ENCODE measurements at regions not wholly inside any gene's neighbourhood (a gene's known extent, or its start where the extent isn't known, plus 50 kb on each side); places are given as distances from the start of the nearest gene placed in this dataset.
"Not testable (repeated sequence)": the region's sequence is repeated elsewhere in the genome, so short reads cannot be mapped to it uniquely, and the experiment has no call there.

DNA sequence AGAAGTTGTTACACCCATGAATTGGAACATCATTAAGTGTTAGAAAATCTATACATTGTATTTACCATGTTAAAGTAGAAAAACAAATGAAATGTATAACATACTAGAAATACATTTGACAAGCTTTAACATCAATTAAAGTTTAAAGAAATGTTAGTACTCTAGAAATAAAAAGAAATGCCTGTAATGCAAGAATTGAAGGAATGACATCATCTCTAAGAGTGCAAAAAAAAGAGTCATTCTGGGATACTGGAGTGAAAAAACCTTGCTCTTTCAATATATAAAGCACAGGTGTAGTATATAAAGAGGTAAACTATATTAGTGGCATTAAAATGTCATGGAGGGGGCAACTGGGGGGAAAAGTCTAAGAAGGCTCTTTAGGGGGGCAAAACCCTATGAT, 210.8 kb upstream of the PLD5 start:
- no peak for DNase-seq

DNA sequence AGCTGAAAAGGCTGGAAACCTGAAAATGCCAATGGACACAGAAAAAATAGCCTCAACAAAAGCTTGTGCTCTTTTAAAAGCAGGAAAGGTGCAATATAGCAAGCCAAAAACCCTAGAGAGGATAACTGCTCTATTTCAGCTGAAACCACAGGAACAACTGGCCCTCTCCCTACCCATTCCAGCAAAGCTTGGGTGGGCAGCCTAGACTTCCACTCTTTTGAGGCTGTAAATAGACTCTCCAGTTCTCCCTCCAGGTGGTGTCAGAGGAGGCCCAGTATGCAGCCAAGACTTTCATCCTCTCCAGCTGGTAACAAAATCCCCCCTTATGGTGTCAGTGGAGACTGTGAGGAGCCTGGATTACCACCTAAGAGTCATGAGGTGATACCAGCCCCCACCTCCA, 206.9 kb upstream of the PLD5 start:
- no peak for DNase-seq

DNA sequence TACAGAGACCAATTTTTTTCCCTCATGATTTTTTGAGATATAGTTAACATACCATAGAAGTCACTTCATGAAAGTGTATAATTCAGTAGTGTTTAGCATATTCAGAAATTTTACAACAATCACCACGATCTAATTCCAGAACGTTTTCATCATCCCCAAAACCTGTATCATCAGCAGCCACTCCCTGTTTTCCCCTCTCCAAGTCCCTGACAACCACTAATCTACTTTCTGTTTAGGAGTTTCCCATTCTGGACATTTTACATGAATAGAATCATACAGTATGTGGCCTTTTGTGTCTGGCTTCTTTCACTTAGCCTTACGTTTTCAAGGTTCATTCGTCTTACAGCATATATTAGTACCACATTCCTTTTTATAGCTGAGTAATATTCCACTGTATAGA, 204.2 kb upstream of the PLD5 start:
- DNase-seq, result no peak

DNA sequence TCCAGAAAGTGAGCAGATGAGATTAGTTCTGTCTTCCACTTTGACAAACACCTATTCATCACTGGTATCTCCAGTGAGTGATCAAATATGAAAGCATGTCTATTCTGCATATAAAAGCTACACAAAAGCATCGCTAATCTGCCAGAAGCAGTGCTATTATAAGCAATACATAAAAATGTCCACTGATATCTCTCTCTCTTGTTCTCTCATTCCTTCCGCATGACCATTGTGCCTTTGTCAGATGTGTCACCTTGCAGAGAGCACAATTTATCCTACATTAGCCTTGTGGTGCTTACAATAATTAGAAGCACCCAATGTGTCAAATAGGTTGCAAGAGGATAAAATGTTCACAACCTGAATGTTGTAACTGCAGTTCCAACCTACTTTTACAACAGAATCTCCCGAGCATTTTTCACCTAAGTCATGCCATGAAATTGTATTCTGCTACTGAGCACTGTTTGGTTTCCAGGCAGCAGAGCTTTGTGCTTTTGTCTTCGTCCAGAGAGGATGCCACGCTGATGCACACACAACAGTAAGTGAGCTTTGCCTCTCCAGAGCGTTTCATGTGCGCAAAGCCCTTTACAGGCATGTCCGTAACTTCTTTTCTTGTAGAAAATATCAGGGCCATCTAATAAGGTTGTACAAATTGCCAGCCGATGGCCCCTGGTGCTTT, 198.7 kb upstream of the PLD5 start:
- DNase-seq, result no peak

DNA sequence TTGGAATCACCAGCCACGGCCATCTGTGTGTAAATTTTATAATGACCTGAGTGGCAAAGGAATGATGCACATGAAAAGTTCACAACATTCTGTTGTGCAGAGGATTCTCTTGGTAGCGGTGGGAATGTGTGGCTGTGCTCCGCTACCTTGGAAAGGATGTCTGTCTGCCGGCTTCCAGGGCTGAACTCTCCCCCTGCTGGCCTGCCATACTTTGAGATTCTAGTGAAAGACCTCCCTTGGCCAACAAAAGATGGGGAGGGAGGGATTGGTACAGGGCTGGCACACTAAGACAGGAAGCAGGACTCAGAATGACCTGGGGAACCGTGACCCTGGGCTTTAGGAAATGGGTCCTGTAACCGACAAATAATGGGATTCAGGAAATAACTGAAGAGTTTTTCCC, 194.5 kb upstream of the PLD5 start:
- no peak for DNase-seq

DNA sequence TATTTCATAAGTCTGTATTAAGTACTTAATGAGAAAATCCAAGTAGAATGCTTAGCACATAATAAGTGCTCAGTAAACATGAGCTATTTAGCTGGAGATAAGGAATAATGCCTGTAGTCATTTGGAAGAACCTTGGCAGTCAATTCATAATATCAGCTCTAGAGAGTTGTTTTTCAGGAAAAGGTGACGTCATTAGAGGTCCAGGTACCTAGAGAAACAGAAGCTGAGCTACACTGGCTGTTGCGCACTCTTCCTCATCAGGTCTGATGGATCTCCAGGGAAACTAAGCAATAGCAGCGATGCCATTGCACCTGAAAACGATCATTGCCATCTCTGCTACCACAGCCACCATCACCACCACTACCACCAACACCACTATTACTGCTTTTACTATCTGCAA, 187.8 kb upstream of the PLD5 start:
- no peak for DNase-seq

DNA sequence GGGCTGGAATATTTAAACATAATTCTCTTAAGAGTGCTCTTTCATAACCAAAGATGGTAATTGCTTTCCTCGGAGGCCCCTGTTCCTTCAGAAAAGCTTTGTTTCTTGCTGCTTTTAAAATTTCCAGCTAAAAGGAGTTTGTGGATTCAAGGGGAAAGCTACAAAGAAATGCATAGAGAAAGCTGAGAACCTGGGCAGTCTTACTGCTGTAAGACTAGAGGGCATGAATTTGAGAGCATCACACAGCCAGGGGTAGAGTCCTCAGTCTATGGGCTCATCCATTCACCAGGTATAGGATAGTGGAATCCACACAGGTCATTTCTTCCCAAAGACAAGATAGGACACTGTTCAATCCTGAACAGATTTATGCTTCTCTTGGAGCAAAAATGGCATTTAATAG, 186.3 kb upstream of the PLD5 start:
- DNase-seq, result no peak

DNA sequence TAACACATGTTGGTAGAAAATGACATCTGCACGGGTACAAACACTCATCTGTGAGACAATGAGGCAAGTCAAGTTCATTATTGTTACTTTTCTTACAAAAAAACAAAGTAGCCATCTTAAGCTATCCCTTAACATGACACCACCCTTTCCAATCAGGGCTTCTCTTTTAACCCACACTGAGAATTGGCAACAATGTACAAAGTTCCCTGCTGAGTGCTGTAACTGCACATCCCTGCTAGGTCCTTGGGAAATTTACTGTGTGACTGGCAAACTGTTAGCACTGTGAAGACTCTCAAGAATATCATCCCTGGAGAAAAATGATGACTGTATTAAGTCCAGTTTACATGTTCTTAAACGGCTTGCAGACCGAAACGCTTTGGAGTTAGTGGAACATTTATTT, 185.8 kb upstream of the PLD5 start:
- no peak for DNase-seq

DNA sequence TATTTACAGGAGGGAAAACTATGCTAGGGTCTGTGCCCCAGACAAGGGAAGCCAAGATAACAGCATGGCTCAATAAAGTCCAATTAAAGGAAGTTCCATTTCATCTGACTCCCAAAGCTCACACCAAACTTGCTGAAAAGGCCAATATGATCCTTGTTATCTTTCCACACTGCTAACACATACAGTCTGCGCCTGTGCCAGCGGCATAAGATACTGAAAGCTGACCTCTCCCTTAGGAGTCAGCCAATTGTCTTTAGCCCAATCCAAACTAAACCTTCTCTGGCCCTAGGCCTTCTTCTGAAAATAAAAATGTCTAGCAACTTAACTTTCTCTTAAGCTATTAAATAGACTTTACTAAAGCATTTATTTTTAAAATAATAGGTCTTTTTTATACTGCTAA, 179.0 kb upstream of the PLD5 start:
- no peak for DNase-seq

DNA sequence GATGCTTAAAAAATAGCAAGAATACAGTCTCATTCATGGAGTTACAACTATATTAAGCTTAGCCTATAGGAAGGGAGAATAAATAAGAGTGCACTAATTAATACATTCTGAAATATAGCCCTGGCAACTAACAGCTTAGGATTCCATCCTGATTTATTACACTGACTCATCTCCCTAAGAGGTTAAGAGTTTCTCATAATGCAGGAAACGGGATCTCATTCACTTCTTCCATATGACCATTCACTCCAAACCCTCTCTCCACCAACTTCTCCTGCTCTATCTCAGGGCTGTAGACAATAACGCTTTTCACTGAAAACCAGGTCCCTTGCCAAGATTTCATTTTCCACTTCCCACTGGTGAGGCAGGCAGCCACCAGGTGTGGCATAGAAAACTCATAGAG, 168.5 kb upstream of the PLD5 start:
- DNase-seq, result no peak

DNA sequence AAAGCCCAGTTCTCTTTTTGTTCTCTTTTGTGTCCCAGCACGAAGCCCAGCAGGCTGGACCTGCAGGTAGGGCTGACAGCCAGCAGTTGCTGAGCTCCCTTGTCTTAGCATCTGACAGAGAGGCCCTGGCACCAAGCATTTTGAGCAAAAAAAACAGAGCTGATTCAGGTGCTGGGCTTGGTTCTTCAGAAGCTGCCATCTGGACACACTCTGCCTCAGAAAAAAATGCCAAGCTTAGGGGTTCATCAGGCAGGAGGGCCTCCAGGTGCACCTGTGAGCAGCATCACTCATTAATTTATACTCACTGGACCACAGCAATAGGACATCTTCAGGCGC, 167.1 kb upstream of the PLD5 start:
- no peak for DNase-seq

DNA sequence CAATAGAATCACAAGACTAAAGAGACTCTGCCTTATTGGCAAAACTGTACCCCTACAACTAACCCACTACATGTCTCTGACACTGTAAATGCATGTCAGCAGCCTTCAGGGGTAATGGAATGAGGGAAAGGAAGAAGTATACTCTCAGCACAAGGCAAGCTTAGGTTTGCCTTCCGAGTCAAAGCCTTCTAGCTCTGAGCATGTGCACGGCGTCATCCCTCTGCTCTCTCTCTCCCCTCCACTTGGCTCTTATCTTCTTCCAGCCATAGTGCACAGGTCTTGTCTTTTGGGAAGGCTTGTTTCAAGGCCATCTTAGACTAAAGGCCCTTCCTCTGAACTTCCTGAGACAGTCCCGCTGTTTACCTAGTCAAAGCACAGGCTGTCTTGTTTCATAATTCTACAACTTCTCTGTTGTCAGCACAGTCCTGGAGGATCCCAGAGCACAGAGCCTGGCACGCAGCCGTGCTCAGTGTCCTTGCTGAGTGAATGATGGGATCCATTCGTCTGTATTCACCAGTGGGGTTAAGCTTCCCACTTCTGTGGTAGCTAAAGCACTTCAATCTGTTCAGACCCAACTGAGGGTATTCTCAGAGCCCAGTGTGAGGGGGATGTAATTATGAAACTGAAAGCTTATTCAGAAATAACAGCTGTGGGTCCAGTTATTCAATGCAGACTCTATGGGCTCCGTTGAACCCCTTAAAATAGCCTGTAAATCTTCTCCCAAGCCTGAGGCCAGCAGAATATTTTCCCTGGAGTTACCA, 166.5 kb upstream of the PLD5 start:
- DNase-seq, result peak in 1 of 56 donors; percentile 19

DNA sequence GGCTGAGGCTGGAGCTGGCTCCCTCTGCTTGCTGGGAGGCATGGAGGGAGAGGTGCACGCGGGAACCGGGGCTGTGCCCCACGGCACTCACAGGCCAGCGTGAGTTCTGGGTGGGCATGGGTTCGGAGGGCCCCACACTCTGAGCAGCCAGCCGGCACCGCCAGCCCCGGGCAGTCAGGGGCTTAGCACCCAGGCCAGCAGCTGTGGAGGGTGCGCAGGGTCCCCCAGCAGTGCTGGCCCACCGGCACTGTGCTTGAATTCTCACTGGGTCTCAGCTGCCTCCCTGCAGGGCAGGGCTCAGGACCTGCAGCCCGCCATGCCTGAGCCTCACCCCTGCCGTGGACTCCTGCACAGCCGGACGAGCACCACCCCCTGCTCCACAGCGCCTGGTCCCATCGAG, 164.9 kb upstream of the PLD5 start:
- DNase-seq, result no peak

DNA sequence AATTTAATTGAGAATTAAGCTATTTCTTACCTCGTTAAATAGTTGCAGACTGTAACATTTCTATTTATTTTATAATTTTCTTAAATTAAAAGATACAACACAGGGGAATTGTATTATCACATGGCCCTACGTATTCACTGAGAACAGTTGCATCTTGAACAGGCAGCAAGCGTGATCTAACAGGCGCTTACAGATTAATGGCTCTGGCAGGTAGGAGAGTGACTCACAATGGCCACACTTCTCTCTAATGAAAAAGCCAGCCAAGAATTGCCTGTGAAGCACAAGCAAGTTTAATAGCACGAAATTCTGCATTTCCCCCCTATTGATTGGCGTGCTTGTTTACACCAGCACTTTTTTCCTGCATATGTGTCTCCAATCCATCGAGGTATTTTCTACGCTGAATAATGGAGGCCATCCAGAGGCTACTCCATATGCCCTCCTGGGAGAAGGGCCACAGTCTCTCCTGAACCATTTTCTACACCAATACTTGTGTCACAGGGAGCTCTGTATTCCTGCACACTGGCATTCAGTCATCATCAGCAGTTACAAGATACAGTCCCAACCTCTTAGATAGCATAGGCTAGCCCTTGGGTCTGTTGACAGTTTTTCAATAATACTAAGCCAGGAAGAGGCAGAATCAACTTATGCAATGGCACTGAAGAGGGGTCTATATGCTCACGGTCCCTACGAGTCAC, 150.6 kb upstream of the PLD5 start:
- no peak for DNase-seq

DNA sequence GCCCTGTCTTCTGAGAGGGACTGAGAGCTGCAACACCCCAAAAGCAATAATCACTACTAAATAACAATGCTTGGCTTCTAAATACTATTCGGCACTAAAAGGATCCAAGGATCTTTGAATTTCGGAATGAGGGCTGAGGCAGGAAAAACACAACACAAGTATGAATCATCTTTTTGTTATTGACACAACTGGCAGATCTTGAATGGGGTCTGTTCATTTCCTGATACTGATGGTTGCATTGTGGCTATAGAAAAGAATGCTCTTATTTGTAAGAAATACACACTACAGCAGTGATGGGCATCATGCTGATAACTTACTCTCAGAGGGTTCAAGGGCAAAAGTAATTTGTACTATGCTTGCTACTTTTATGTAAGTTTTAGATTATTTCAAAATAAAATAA, 149.2 kb upstream of the PLD5 start:
- DNase-seq, result peak in 3 of 56 donors; percentile 12 to 19 (median 18)

DNA sequence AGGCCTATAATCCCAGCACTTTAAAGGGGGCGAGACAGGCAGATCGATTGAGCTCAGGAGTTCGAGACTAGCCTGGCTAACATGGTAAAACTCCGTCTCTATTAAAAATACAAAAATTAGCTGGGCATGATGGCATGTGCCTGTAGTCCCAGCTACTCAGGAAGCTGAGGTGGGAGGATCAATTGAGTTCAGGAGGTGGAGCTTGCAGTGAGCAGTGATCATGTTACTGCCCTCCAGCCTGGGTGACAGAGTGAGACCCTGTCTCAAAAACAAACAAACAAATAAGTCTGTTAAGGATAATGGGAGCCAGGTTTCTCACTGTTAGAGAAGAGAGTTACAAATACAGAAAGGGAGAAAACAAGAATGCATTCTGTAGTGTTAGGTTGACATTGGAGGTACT, 148.7 kb upstream of the PLD5 start:
- DNase-seq, result not testable (repeated sequence)

DNA sequence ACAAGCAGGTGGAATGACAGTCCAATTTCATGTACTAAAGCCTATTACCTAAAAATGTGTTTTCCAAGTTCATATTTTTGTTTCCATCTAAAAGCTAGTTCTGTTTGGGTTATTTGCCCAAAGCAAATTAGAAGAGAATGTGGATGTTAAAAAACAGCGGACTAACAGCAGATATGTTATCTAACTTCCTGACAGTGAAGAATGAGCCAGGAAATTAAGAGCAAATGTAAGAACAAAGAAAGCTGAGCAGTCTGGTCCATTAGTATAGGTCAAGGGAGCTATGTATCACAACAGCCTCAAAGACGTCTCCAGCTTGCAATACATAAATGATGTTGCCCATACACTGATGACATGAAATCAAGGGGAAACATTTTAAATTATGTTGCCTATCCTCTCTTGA, 145.5 kb upstream of the PLD5 start:
- no peak for DNase-seq

DNA sequence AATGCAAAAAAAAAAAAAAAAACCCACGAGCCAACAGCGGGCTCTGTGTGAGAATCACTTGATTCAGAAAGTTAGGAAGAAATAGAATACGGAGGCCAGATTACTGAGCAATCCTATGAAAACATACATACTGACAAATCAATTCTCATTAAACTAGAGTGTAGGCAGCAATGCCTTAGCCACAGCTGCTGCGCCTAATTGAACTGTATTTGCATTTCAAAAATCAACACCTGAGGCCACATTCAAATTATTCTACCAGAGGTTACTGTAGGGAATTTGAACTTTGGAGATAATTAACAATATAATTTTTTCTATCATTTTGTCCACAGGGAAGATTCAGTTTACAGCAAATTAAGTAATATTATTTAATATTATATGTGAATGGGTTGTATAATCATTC, 138.4 kb upstream of the PLD5 start:
- no peak for DNase-seq

DNA sequence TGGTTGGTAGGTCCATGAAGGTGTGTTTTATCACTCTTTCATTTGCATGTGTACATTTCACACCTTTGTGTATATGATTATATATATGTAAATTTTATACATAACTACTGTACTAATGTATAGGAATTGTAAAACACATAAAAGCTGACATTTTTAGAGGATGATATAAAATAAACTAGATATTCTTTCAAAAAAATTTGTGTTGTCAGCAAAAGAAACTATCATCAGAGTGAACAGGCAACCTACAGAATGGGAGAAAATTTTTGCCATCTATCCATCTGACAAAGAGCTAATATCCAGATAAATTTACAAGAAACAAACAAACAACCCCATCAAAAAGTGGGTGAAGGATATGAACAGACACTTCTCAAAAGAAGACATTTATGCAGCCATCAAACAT, 129.3 kb upstream of the PLD5 start:
- DNase-seq, result not testable (repeated sequence)

DNA sequence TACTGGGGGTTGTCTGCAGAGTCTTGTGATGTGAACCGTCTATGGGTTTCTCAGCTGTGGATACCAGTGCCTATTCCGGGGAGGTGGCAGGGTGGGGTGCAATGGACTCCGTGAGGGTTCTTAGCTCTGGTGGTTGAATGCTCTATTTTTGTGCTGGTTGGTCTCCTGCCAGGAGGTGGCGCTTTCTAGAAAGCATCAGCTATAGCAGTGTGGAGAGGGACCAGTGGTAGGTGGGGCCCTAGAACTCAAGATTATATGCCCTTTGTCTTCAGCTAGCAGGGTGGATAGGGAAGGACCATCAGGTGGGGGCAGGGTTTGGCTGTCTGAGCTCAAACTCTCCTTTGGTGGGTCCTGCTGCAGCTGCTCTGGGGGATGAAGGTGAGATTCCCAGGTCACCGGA, 127.3 kb upstream of the PLD5 start:
- DNase-seq, result no peak

DNA sequence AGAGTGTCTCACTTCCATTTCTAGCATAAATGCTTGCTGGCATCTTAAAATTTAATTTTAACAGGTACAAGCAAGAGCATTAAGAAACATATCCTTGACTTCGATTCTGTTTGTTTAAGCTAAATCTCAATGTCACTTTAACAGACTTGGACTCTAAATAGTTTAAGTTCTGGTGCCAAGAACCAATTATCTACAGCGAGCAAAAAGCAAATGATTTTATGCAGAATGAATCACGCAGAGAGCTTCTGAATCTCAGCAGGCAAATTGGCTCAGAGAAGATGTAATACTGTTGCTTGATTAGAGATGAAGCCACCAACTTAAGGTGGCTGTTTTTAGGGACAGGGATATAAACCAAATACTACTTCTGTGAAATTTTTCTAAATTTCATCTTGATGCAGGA, 117.0 kb upstream of the PLD5 start:
- no peak for DNase-seq

DNA sequence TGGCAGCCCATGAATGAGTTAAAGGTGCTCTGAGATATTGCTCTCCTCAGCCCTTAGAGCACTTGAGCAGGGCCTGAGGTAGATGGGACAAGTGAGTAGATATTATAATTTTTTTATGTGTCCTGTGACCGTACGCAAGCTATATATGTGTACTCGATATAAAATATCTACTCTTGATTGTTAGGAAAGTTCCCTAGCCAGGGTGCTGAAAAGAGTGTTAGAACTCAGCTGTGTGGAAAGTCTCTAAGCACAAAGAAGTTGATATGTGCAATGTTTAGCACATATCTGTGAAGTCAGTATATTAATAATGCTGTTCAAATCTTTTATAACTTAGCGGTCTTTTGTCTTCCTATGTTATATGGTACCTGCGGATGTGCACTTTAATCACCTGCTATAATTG, 114.6 kb upstream of the PLD5 start:
- no peak for DNase-seq

DNA sequence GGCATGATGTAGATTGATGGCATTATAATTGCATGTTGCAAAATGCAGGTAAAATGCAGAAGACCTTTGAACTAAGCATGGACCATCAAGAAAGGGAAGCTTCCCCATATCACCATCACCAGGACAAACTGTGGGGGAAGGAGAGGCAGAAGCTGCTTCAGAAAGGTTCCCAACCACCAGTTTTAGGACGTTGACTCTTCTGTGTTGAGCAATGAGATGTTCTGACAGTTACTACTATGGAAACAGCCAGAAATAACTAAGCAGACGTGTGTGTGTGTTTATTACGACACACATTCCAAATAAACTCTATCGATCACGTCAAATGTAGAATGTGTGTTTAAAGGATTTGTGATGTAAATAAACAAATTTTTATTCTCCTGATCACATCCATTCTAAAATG, 110.2 kb upstream of the PLD5 start:
- DNase-seq, result no peak
